ENCODE measurements at regions not wholly inside any gene's neighbourhood (a gene's known extent, or its start where the extent isn't known, plus 50 kb on each side); places are given as distances from the start of the nearest gene placed in this dataset.

- CTCF ChIA-PET, result interaction anchor here (1.0 kb wide), 1 partner anchor 32 kb away, joined by 3 read pairs; no protein-coding TSS in a partner anchor
Observed at GRCh38 chr12:45575417-45575816, 154.1 kb upstream of the ARID2 start.

More at GRCh38 chr12:45575417-45575816, 154.1 kb upstream of the ARID2 start:
- dilution Hi-C loops (cut with MboI; ENCODE audit: extremely low pct_ligation_motif_present, low sequenced_read_pairs), result no loop called here
- H2AFZ ChIP-seq (ENCODE audit: low read depth, low read length), result no peak overlapping the region
- no peaks in the 10 kb centered on the region for H3K9me3 ChIP-seq (replicated peaks; ENCODE audit: control insufficient read depth, insufficient read depth, low read length)
- H3K9me1 ChIP-seq (replicated peaks; ENCODE audit: control insufficient read depth, extremely low read depth, insufficient read depth, low read length), result no peaks in the 10 kb centered on the region
- H3K9ac ChIP-seq (replicated peaks; ENCODE audit: extremely low read depth, insufficient read depth, low read length), result no peak overlapping the region
- TF ChIP-seq EZH2 (IDR thresholded peaks at IDR 0.05; ENCODE audit: borderline replicate concordance, low read depth, low read length, severe bottlenecking) (no peak), GATA2 (IDR thresholded peaks at IDR 0.05; ENCODE audit: insufficient read depth, insufficient read length, low read depth, low read length) (no peak), MYC (IDR thresholded peaks at IDR 0.05; ENCODE audit: low read depth, low read length) (no peak), CTCF (IDR thresholded peaks at IDR 0.05; ENCODE audit: extremely low read depth in 1 of 2, insufficient read depth in 1 of 2, low read depth in 1 of 2, low read length in 2 of 2) (no peak), MAX (IDR thresholded peaks at IDR 0.05; ENCODE audit: insufficient read depth, insufficient read length) (no peak), JUN (IDR thresholded peaks at IDR 0.05; ENCODE audit: borderline replicate concordance, insufficient read depth, insufficient read length, low read depth) (no peak), POLR2A (IDR thresholded peaks at IDR 0.05; ENCODE audit: low read depth, low read length) (no peak), POLR2AphosphoS5 (IDR thresholded peaks at IDR 0.05; ENCODE audit: insufficient read depth, low read depth, low read length) (no peak)
- no peak overlapping the region for H3K4me2 ChIP-seq (ENCODE audit: insufficient read depth, low read length)
- H3K27ac ChIP-seq (ENCODE audit: insufficient read depth, low read depth, low read length), result no peak overlapping the region
- POLR2A ChIA-PET, result no interaction called here
- no peaks in the 10 kb centered on the region for H3K36me3 ChIP-seq (ENCODE audit: control insufficient read depth in 2 of 2, extremely low read depth in 1 of 2, insufficient read depth in 2 of 2, low read length in 2 of 2)
- no peaks in the 10 kb centered on the region for H3K4me1 ChIP-seq (ENCODE audit: control insufficient read depth, extremely low read depth, insufficient read depth, low read length)
- H3K79me2 ChIP-seq (ENCODE audit: control insufficient read depth, insufficient read depth, low read length), result no peaks in the 10 kb centered on the region
- no TSS peak for BruUV-seq (replicated peaks)
- FAIRE-seq, result no peak
- no peak overlapping the region for H3K4me3 ChIP-seq (replicated peaks in 1 of 3; ENCODE audit: insufficient read depth in 1 of 3, low read depth in 1 of 3, low read length in 3 of 3)
- intact Hi-C loops (cut with micrococcal nuclease), result no loop called here
- H3K27me3 ChIP-seq (ENCODE audit: control insufficient read depth in 2 of 2, insufficient read depth in 2 of 2, low read length in 2 of 2), result peaks cover 6 to 23% of the 10 kb centered on the region in 2 experiments
- H4K20me1 ChIP-seq (replicated peaks; ENCODE audit: control insufficient read depth, extremely low read depth, insufficient read depth, low read length), result no peaks in the 10 kb centered on the region
- DNase-seq (ENCODE audit: low read depth, low spot score), result no peak

Measured in endothelial cell of umbilical vein (primary cell).